ENCODE measurements at regions not wholly inside any gene's neighbourhood (a gene's known extent, or its start where the extent isn't known, plus 50 kb on each side); places are given as distances from the start of the nearest gene placed in this dataset.

DNA sequence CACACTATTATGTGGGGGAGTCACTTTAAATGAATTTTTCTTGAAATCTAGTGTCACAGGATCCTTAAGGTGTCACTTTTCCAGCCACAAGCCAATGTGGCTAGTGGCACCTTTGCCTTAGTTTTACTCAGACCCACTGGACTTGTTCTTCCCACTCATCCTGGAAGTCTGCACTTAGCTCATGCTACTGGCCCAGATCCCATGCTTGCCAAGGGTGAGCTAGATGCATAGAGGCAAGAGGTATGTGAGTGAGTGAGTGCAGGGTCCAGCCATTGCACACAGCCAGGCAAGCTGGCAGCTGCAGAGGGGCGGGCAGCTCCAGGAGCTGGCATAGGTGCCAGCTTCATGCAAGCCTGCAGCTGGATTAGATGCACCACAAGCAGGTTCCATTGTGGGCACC lies 81.0 kb downstream of the CGGBP1 start:
- TF ChIP-seq, protein P1, sequence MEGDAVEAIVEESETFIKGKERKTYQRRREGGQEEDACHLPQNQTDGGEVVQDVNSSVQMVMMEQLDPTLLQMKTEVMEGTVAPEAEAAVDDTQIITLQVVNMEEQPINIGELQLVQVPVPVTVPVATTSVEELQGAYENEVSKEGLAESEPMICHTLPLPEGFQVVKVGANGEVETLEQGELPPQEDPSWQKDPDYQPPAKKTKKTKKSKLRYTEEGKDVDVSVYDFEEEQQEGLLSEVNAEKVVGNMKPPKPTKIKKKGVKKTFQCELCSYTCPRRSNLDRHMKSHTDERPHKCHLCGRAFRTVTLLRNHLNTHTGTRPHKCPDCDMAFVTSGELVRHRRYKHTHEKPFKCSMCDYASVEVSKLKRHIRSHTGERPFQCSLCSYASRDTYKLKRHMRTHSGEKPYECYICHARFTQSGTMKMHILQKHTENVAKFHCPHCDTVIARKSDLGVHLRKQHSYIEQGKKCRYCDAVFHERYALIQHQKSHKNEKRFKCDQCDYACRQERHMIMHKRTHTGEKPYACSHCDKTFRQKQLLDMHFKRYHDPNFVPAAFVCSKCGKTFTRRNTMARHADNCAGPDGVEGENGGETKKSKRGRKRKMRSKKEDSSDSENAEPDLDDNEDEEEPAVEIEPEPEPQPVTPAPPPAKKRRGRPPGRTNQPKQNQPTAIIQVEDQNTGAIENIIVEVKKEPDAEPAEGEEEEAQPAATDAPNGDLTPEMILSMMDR (IDR thresholded peaks at IDR 0.05; ENCODE audit: low read length), result no peak
- no peak for TF ChIP-seq EZH2phosphoT487 (IDR thresholded peaks at IDR 0.05; ENCODE audit: low read length)
- TF ChIP-seq EZH2 (optimal IDR thresholded peaks at IDR 0.05; ENCODE audit: low read depth, low read length), result no peak
